SHP77 (cell line): ENCODE measurements at regions not wholly inside any gene's neighbourhood (a gene's known extent, or its start where the extent isn't known, plus 50 kb on each side); places are given as distances from the start of the nearest gene placed in this dataset.

Experiments
- DNase-seq, 2 experiments: peaks; one replicate each; lab custom pipeline; 2025; lab: John Stamatoyannopoulos, UW

GRCh38 chr7:33727315-33727714 is 178.0 kb upstream of the BMPER start:
- DNase-seq: no peak

DNA sequence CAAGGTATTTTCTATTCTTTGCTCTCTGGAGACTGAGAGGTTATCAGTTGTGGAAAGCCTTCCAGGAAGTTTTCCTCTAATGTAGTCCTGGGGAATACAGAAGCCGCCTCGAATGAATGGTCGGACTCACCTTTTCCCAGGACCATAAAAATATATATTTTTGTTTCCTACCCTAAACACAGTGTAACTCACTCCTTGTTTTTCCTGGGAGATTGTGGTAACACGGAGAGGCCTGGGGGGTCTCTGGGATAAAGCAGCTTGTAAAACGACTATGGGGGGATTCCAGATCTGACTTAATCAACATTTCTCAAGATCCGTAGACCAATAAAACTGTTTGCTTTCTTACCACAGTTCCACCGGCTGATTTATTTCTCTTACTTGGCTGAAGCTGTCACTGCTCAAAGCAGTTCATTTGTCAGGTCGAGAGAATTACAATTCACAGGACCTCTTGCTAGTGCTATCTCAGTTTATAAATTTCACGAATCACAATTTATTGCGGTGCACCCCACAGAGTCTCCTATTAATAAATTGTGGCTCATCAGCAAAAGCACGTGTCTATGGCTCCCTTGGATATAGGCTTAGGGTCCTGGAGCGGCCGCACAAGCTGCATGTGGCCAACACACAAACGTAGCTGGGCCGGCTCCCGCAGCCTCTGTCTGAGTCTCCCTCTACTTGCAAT is 176.3 kb upstream of the BMPER start:
- no peak for DNase-seq

DNA sequence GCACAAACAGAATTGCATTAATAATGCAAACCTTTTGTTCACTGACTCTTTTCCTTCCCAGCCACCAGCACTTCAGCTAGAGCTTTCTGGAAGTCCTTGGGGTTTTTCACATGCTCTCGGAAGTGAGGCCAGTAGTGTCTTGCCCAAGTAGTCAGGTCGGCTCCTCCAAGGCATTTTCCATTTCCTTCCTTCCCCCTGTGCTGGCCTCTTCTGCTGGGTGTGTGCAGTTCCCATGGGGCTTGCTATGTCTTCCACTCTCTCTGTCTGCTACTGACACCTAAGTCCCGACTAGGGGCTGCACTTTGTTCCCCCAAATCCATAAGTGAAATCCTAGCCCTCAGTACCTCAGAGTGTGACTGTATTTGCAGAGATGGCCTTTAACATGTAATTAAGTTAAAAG is 175.6 kb upstream of the BMPER start:
- no peak for DNase-seq

DNA sequence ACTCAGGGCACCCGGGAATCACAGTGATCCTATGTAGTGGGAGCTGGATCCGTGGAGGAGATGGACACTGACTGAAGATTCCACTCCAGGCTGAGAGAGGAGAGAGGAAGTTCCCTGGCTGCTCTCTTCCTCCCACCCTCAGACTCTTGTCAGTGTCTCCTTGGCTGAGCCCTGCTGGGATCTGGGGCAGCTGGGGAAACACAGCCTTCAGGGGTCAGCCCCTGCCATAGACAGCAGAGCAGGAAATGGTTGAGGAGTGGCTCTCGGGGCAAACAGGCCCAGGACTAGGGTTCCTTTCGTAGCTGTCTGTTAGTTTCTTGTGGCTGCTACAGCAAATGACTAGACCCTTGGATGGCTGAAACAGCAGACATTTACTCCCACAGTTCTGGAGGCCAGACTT is 174.4 kb upstream of the BMPER start:
- DNase-seq: no peak

GRCh38 chr7:33731912-33732311 is 173.4 kb upstream of the BMPER start:
- no peak for DNase-seq

DNA sequence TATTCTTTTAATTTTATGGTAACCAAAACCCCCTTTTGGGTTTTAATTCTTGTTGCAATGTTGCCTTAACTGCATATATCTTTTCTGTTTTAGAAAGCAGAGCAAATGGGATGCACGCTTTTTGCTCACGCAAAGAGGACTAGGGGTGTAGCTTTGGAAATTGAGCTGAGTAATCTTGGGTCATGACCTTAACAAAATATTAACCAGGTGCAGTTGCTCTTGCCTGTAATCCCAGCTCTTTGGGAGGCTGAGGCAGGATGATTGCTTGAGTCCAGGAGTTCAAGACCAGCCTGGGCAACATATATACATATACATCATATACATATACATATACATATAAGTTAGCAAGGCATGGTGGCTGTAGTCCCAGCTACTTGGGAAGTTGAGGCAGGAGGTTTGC is 172.9 kb upstream of the BMPER start:
- no peak for DNase-seq

DNA sequence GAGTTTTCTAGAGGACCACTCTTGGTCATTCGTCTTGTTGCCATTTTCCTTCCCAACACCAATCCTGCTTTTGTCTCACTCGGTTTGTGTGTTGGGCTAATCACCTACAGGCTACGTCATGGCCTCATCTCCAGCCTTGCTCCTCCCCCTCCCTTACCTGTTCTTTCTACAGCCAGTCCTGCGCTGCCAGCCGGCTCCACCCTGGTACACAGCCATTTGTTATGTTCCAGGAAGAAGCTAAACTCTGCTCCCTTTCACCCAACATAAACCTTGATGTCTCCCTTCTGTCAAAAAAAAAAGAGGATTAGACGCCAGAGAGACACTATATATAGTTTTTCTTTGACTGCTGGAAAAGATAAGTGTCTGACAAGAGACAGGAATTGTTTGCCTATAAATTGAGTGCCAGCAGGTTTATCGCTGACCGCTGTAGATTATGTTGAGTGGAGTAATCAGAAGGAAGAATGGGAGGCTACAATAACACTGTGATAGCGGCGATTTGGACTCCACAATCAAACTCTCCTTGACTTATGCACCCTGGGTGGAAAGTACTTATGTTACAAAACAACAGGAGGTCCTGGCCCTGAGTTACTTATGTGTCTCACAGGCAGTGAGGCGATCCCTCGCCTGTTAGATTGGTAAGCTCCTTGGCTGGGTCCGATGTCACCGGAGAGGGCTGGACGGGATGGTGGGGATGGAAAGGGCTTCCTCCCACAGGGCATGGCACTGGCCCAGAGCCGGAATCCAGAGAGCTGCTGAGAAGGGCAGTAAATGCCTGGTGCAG is 171.3 kb upstream of the BMPER start:
- no peak for DNase-seq

- DNase-seq: no peak
These were observed 169.9 kb upstream of the BMPER start for GRCh38 chr7:33735403-33735802.

- DNase-seq: no peak
These were observed 168.7 kb upstream of the BMPER start for GRCh38 chr7:33736521-33737221.

GRCh38 chr7:33738260-33738935 is 166.9 kb upstream of the BMPER start:
- no peak for DNase-seq

- DNase-seq: no peak
These were observed 166.1 kb upstream of the BMPER start for GRCh38 chr7:33739286-33739685.

DNA sequence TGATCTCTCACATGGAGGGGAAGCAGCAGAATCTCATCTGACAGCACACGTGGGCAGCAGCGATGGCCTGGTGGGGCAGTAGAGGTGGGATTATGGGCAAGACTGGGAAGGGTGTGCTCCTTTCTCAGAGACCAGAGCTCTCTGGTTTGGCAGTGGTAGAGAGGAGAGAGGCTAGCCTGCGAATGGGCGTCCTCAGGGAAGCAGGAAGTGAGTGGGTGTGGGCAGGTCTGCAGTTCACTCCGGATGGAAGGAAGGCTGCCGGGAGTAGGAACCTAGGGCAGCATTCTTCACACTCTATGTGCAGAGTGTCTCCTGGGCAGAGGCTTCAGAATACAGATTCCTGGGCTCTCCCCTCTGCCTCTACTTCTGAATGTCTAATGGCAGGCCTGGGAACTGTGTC is 162.8 kb upstream of the BMPER start:
- no peak for DNase-seq

- no peak for DNase-seq
These were observed 162.2 kb upstream of the BMPER start for GRCh38 chr7:33742999-33743587.

- DNase-seq: no peak
These were observed 161.7 kb upstream of the BMPER start for GRCh38 chr7:33743594-33743993.

- DNase-seq: peak; percentile 75 to 77
These were observed 160.9 kb upstream of the BMPER start for GRCh38 chr7:33744293-33745075.

DNA sequence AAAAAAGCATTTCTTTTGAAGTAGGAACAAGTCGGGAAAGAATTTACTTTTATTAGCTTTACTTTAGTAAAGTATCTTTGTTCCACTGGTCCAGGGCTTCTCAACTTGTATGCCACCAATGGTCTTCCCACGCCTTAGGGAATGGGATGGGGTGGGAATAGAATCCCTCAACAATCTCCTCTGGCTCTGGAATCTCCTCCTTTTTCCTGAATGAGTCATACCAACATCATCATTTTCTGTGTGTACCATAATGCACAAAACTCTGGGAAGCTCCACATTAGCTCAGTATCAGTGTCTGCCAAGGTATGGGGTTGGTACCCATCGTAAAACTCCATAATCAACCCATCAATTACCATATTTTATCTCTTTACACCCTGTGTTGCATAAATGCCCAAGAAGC is 159.4 kb upstream of the BMPER start:
- no peak for DNase-seq

DNA sequence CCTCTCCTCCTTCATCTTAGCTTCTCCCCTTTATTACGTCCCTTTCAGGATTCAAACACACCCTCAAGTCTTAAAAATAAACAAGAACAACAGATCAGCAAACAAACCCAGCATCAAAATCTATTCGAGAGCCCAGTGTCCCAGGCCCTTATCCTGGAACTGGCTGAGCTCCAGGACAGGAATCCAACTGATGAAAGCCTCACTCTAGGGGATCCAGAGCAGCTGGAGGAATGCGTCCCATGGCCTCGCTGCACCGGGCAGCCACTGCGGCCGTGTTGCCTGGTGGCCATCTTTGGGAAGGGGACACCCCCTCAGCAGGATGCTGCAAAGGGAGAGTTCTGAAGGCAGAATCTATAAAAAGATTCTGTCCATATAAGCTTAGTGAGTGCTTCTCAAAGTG is 156.5 kb upstream of the BMPER start:
- no peak for DNase-seq

DNA sequence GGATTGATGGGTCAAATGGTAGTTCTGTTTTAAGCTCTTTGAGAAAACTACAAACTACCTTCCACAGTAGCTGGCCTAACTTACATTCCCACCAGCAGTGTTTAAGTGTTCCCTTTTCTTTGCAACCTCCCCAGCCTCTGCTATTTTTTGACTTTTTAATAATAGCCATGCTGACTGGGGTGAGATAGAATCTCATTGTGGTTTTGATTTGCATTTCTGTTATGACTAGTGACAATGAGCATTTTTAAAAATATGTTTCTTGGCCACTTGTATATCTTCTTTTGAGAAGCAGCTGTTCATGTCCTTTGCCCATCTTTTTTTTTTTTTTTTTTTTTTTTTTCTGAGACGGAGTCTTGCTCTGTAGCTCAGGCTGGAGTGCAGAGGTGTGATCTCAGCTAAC is 155.2 kb upstream of the BMPER start:
- no peak for DNase-seq

DNA sequence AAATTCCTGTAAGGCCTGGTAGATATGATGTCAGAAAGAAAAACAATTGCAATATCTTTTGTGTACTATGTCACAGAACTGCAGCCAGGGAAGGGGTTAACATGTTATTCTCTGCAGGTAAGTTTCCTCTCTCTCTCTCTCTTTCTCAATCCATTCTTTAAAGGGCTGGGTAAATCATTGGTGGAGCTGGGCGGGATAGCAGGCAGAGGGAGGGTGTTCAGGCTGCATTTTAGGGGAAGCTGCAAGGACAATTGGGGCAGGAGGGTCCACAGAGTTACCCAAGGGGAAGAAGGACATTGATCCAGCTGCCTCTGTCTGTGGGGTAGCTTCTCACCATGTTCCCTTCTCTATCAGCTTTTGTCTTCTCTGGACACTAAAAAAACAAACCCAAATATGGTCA is 153.9 kb upstream of the BMPER start:
- no peak for DNase-seq

DNA sequence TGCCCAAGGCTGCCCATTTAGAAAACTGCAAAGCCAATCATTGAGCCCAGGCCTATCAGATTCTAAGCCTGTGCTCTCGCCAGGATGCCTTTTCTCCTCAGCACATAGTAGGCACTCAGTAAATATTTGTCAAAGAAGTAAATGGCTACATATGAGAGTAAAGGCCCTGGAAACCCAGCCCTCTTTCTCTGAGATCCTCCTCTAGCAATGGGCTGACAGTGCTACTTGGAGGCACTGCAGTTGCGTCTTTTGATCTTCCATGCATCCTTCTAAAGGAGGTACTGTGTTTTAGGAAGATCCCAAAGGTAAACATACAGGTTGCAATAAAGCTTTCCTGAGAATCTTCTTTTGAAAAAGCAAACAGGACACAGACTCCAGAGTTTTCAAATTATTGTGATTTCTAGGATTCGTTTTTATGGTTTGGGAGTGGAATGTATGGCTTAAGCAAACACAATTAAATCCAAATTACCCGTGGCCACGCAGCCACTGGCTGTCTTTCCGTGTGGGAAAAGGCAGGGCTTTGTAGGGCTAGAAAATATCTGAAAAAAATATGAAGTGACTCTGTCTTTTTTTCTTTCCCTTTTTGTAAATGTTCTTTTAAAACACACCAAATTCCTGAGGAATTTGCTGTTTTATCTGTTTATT is 151.3 kb upstream of the BMPER start:
- DNase-seq: no peak
